CD14-positive monocyte (primary cell): ENCODE measurements at regions not wholly inside any gene's neighbourhood (a gene's known extent, or its start where the extent isn't known, plus 50 kb on each side); places are given as distances from the start of the nearest gene placed in this dataset.

Experiments used
- DNase-seq, 3 donors: peaks; one replicate each; pipeline ENCODE4 v3.0.0-alpha.2; 2011 to 2022
- H2AFZ ChIP-seq: 2 replicates; pipeline ENCODE4 v1.6.0; 2012; ENCODE audit warnings: mild to moderate bottlenecking, low read depth, low read length, inconsistent platforms; ENCODE audit not compliant: insufficient read depth, poor library complexity, severe bottlenecking
- H3K27ac ChIP-seq, 2 donors: 1 replicate in 1 of 2; 2 replicates in 1 of 2; pipeline ENCODE4 v1.5.1; 2012 to 2013; ENCODE audit warnings: low read length in 2 of 2, control low read depth in 1 of 2, inconsistent platforms in 1 of 2, low read depth in 1 of 2, mild to moderate bottlenecking in 1 of 2
- H3K27me3 ChIP-seq, 2 donors: one replicate each; pipeline versions ENCODE4 v1.6.0 to v1.6.1; 2011 to 2013; ENCODE audit warnings: low read length in 2 of 2; ENCODE audit not compliant: control insufficient read depth in 2 of 2, insufficient read depth in 2 of 2
- H3K36me3 ChIP-seq, 2 donors: replicated peaks in 1 of 2; 1 replicate in 1 of 2; 2 replicates in 1 of 2; pipeline versions ENCODE4 v1.5.1 to v1.6.1; 2012 to 2013; ENCODE audit warnings: low read length in 2 of 2, control low read depth in 1 of 2, inconsistent platforms in 1 of 2, mild to moderate bottlenecking in 1 of 2; ENCODE audit not compliant: insufficient read depth in 2 of 2, control insufficient read depth in 1 of 2
- H3K4me1 ChIP-seq, 2 donors: 1 replicate in 1 of 2; 2 replicates in 1 of 2; pipeline versions ENCODE4 v1.5.1 to v1.6.1; 2012 to 2013; ENCODE audit warnings: low read length in 2 of 2, control low read depth in 1 of 2, inconsistent platforms in 1 of 2, mild to moderate bottlenecking in 1 of 2, moderate library complexity in 1 of 2; ENCODE audit not compliant: insufficient read depth in 2 of 2, control insufficient read depth in 1 of 2
- H3K4me2 ChIP-seq: replicated peaks from 2 replicates; pipeline ENCODE3; 2012; ENCODE audit warnings: low read length, moderate library complexity, mild to moderate bottlenecking; ENCODE audit not compliant: poor library complexity, severe bottlenecking; ENCODE audit errors: extremely low read depth
- H3K4me3 ChIP-seq, 3 experiments: fragments of 200-600 bp in 1 of 3; sonication (generic) in 1 of 3; replicated peaks in 1 of 3; 1 replicate in 2 of 3; 2 replicates in 1 of 3; pipeline ENCODE4 v1.5.1; 2011 to 2013; ENCODE audit warnings: low read length in 3 of 3, mild to moderate bottlenecking in 3 of 3, control low read depth in 2 of 3, low read depth in 2 of 3, inconsistent platforms in 1 of 3, moderate library complexity in 1 of 3
- H3K79me2 ChIP-seq: 2 replicates; pipeline ENCODE4 v1.6.0; 2012; ENCODE audit warnings: mild to moderate bottlenecking, control low read depth, inconsistent platforms, low read length, moderate library complexity; ENCODE audit not compliant: insufficient read depth
- H3K9ac ChIP-seq: 2 replicates; pipeline ENCODE4 v1.6.0; 2017; ENCODE audit warnings: low read length, mild to moderate bottlenecking; ENCODE audit not compliant: insufficient read depth, poor library complexity, severe bottlenecking
- H3K9me3 ChIP-seq, 2 donors: replicated peaks in 1 of 2; 1 replicate in 1 of 2; 2 replicates in 1 of 2; pipeline versions ENCODE4 v1.5.1 to v1.6.1; 2012 to 2013; ENCODE audit warnings: low read length in 2 of 2, control low read depth in 1 of 2; ENCODE audit not compliant: control insufficient read depth in 1 of 2, insufficient read depth in 1 of 2
- H4K20me1 ChIP-seq: 2 replicates; pipeline ENCODE4 v1.6.0; 2012; ENCODE audit warnings: mild to moderate bottlenecking, low read length, control low read depth, moderate library complexity; ENCODE audit not compliant: insufficient read depth
- H3K27ac Mint-ChIP-seq, 7 donors: one replicate each; pipeline ENCODE4 v1.8.0; 2020; ENCODE audit warnings: mild to moderate bottlenecking in 7 of 7, mixed read lengths in 7 of 7, moderate library complexity in 6 of 7, inconsistent platforms in 2 of 7
- H3K27me3 Mint-ChIP-seq, 3 donors: one replicate each; pipeline ENCODE4 v1.8.0; 2021 to 2022; ENCODE audit warnings: low read depth in 3 of 3, mild to moderate bottlenecking in 3 of 3, mixed read lengths in 3 of 3, moderate library complexity in 3 of 3, inconsistent platforms in 1 of 3
- H3K36me3 Mint-ChIP-seq, 2 donors: one replicate each; pipeline ENCODE4 v1.8.0; 2020; ENCODE audit warnings: mixed read lengths in 2 of 2, inconsistent platforms in 1 of 2, mild to moderate bottlenecking in 1 of 2
- H3K4me1 Mint-ChIP-seq: one replicate; pipeline ENCODE4 v1.8.0; 2020; ENCODE audit warnings: mild to moderate bottlenecking, mixed read lengths
- H3K4me3 Mint-ChIP-seq, 2 donors: one replicate each; pipeline ENCODE4 v1.8.0; 2020; ENCODE audit warnings: mild to moderate bottlenecking in 2 of 2, mixed read lengths in 2 of 2, moderate library complexity in 1 of 2
- H3K9me3 Mint-ChIP-seq, 7 donors: one replicate each; pipeline ENCODE4 v1.8.0; 2020 to 2022; ENCODE audit warnings: mixed read lengths in 7 of 7, mild to moderate bottlenecking in 6 of 7, moderate library complexity in 6 of 7, inconsistent platforms in 2 of 7
- WGBS: methylation state at CpG from one replicate; pipeline ENCODE4 v1.1.5; 2013; ENCODE audit warnings: missing lambda C conversion rate; ENCODE audit not compliant: insufficient coverage; 5-methylcytosine and 5-hydroxymethylcytosine counted together
- intact Hi-C, 2 donors: fragments of 100-400 bp; cut with micrococcal nuclease; formaldehyde crosslinking; loops; one replicate each; pipeline versions ENCODE4 v1.15.0 to v1.15.1; 2023
- TF ChIP-seq, protein P1 (sequence below): fragments of 200-600 bp; IDR thresholded peaks from one replicate; pipeline ENCODE4 v1.8.0; 2022; ENCODE audit warnings: antibody characterized with exemption, mild to moderate bottlenecking

GRCh38 chr19:31511098-31511497 lies 161.9 kb upstream of the TSHZ3 start:
- H4K20me1 ChIP-seq: no peaks in the 10 kb centered on the region
- TF ChIP-seq, protein P1, sequence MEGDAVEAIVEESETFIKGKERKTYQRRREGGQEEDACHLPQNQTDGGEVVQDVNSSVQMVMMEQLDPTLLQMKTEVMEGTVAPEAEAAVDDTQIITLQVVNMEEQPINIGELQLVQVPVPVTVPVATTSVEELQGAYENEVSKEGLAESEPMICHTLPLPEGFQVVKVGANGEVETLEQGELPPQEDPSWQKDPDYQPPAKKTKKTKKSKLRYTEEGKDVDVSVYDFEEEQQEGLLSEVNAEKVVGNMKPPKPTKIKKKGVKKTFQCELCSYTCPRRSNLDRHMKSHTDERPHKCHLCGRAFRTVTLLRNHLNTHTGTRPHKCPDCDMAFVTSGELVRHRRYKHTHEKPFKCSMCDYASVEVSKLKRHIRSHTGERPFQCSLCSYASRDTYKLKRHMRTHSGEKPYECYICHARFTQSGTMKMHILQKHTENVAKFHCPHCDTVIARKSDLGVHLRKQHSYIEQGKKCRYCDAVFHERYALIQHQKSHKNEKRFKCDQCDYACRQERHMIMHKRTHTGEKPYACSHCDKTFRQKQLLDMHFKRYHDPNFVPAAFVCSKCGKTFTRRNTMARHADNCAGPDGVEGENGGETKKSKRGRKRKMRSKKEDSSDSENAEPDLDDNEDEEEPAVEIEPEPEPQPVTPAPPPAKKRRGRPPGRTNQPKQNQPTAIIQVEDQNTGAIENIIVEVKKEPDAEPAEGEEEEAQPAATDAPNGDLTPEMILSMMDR: no peak
- Mint-ChIP-seq H3K36me3 (no peaks in the 10 kb centered on the region), H3K27ac (no peak overlapping the region), H3K4me3 (no peak overlapping the region), H3K4me1 (no peaks in the 10 kb centered on the region), H3K27me3 (peaks cover 2 to 7% (median 4%) of the 10 kb centered on the region in 3 donors), H3K9me3 (peaks cover 0 to 8% (median 0%) of the 10 kb centered on the region in 7 donors)
- no peaks in the 10 kb centered on the region for H3K4me1 ChIP-seq
- H3K4me2 ChIP-seq: no peak overlapping the region
- no peak overlapping the region for H3K27ac ChIP-seq
- 93% methylated on average over 3 of the region's 3 CpGs for WGBS
- H3K36me3 ChIP-seq: no peaks in the 10 kb centered on the region
- H3K27me3 ChIP-seq: no peaks in the 10 kb centered on the region
- no peaks in the 10 kb centered on the region for H3K79me2 ChIP-seq
- no peak overlapping the region for H3K4me3 ChIP-seq
- H3K9me3 ChIP-seq: no peaks in the 10 kb centered on the region
- H3K9ac ChIP-seq: no peak overlapping the region
- DNase-seq: no peak
- intact Hi-C loops: no loop called here
- H2AFZ ChIP-seq: no peak overlapping the region

- Histone ChIP-seq H3K79me2 (no peaks in the 10 kb centered on the region), H3K9me3 (no peaks in the 10 kb centered on the region), H3K4me1 (no peaks in the 10 kb centered on the region), H2AFZ (no peak overlapping the region), H3K36me3 (no peaks in the 10 kb centered on the region), H3K27me3 (no peaks in the 10 kb centered on the region), H4K20me1 (no peaks in the 10 kb centered on the region), H3K4me2 (no peak overlapping the region), H3K9ac (no peak overlapping the region), H3K4me3 (no peak overlapping the region), H3K27ac (no peak overlapping the region)
- Mint-ChIP-seq H3K36me3 (no peaks in the 10 kb centered on the region), H3K27ac (no peak overlapping the region), H3K9me3 (peaks cover 0 to 8% (median 0%) of the 10 kb centered on the region in 7 donors), H3K27me3 (peaks cover 4 to 7% (median 4%) of the 10 kb centered on the region in 3 donors), H3K4me1 (no peaks in the 10 kb centered on the region), H3K4me3 (no peak overlapping the region)
- WGBS: 96% methylated on average over 5 of the region's 5 CpGs
- TF ChIP-seq, protein P1: no peak
- no peak for DNase-seq
- intact Hi-C loops: no loop called here
Observed at GRCh38 chr19:31511696-31512095, 162.5 kb upstream of the TSHZ3 start.
